Neutrophil (primary cell): ENCODE measurements at regions not wholly inside any gene's neighbourhood (a gene's known extent, or its start where the extent isn't known, plus 50 kb on each side); places are given as distances from the start of the nearest gene placed in this dataset.

Experiments used
- H3K27ac ChIP-seq: fragments of 200-600 bp; sonication (generic); 2 replicates; pipeline ENCODE4 v1.5.1; 2016; ENCODE audit warnings: mild to moderate bottlenecking, moderate library complexity
- H3K27me3 ChIP-seq: fragments of 200-600 bp; sonication (generic); 2 replicates; pipeline ENCODE4 v1.6.0; 2016; ENCODE audit warnings: mild to moderate bottlenecking
- H3K36me3 ChIP-seq: fragments of 200-600 bp; sonication (generic); 2 replicates; pipeline ENCODE4 v1.5.1; 2017
- H3K4me1 ChIP-seq, 2 experiments: fragments of 200-600 bp in 1 of 2; sonication (generic) in 1 of 2; 1 replicate in 1 of 2; 2 replicates in 1 of 2; pipeline versions ENCODE4 v1.5.1 to v1.6.1; 2013 to 2016; ENCODE audit warnings: low read depth in 1 of 2, low read length in 1 of 2, mild to moderate bottlenecking in 1 of 2, moderate library complexity in 1 of 2; ENCODE audit not compliant: control insufficient read depth in 1 of 2, insufficient read depth in 1 of 2
- H3K4me3 ChIP-seq, 2 experiments: fragments of 200-600 bp in 1 of 2; sonication (generic) in 1 of 2; 1 replicate in 1 of 2; 2 replicates in 1 of 2; pipeline ENCODE4 v1.5.1; 2013 to 2016; ENCODE audit warnings: low read depth in 1 of 2, low read length in 1 of 2, mild to moderate bottlenecking in 1 of 2, moderate library complexity in 1 of 2
- H3K9me3 ChIP-seq: fragments of 200-600 bp; sonication (generic); 2 replicates; pipeline ENCODE4 v1.5.1; 2016
- TF ChIP-seq, protein P1 (sequence below): fragments of 200-600 bp; sonication (generic); IDR thresholded peaks from 2 replicates; pipeline ENCODE4 v1.5.1; 2016; ENCODE audit warnings: antibody characterized with exemption

GRCh38 chr20:58153121-58153520 lies 75.3 kb downstream of the ANKRD60 start:
- no peak overlapping the region for H3K27ac ChIP-seq
- TF ChIP-seq, protein P1, sequence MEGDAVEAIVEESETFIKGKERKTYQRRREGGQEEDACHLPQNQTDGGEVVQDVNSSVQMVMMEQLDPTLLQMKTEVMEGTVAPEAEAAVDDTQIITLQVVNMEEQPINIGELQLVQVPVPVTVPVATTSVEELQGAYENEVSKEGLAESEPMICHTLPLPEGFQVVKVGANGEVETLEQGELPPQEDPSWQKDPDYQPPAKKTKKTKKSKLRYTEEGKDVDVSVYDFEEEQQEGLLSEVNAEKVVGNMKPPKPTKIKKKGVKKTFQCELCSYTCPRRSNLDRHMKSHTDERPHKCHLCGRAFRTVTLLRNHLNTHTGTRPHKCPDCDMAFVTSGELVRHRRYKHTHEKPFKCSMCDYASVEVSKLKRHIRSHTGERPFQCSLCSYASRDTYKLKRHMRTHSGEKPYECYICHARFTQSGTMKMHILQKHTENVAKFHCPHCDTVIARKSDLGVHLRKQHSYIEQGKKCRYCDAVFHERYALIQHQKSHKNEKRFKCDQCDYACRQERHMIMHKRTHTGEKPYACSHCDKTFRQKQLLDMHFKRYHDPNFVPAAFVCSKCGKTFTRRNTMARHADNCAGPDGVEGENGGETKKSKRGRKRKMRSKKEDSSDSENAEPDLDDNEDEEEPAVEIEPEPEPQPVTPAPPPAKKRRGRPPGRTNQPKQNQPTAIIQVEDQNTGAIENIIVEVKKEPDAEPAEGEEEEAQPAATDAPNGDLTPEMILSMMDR: no peak
- H3K27me3 ChIP-seq: peaks cover 67% of the 10 kb centered on the region

GRCh38 chr20:58150772-58151171 lies 77.7 kb downstream of the ANKRD60 start:
- no peak overlapping the region for H3K27ac ChIP-seq
- TF ChIP-seq, protein P1: no peak
- no peaks in the 10 kb centered on the region for H3K36me3 ChIP-seq
- no peak overlapping the region for H3K4me3 ChIP-seq
- H3K9me3 ChIP-seq: no peaks in the 10 kb centered on the region
- peaks cover 69% of the 10 kb centered on the region for H3K27me3 ChIP-seq
- H3K4me1 ChIP-seq: no peaks in the 10 kb centered on the region

More at GRCh38 chr20:58153121-58153520, 75.3 kb downstream of the ANKRD60 start:
- H3K4me3 ChIP-seq: no peak overlapping the region
- no peaks in the 10 kb centered on the region for H3K4me1 ChIP-seq
- no peaks in the 10 kb centered on the region for H3K36me3 ChIP-seq
- no peaks in the 10 kb centered on the region for H3K9me3 ChIP-seq

GRCh38 chr20:58149437-58150091 lies 78.9 kb downstream of the ANKRD60 start:
- Histone ChIP-seq H3K9me3 (no peaks in the 10 kb centered on the region), H3K27me3 (peaks cover 62% of the 10 kb centered on the region), H3K27ac (no peak overlapping the region), H3K36me3 (no peaks in the 10 kb centered on the region), H3K4me3 (no peak overlapping the region), H3K4me1 (no peaks in the 10 kb centered on the region)
- TF ChIP-seq, protein P1: no peak

DNA sequence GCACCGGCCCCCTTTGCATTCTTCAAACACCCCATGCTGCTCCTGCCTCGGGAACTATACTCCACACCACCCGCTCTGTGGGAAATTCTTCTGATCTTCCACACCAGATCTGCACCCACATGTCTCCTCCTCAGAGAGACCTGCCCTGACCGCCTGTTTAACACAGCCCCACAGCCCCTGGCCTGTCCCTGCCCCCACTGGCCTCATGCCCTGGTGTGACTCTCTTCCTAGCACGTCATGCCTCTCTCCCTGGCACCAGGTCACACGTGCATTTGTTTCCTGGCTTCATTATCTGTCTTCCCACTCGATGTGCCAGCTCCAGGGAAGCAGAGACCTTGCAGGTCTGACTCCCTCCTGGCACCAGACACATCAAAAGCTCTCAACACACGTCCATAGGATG lies 79.6 kb downstream of the ANKRD60 start:
- no peaks in the 10 kb centered on the region for H3K9me3 ChIP-seq
- H3K27me3 ChIP-seq: peaks cover 57% of the 10 kb centered on the region
- no peak overlapping the region for H3K4me3 ChIP-seq
- no peak overlapping the region for H3K27ac ChIP-seq
- H3K36me3 ChIP-seq: no peaks in the 10 kb centered on the region
- TF ChIP-seq, protein P1: no peak
- H3K4me1 ChIP-seq: no peaks in the 10 kb centered on the region

- H3K27ac ChIP-seq: no peak overlapping the region
- H3K9me3 ChIP-seq: no peaks in the 10 kb centered on the region
- TF ChIP-seq, protein P1: no peak
- no peaks in the 10 kb centered on the region for H3K4me1 ChIP-seq
- no peak overlapping the region for H3K4me3 ChIP-seq
- H3K27me3 ChIP-seq: peaks cover 46% of the 10 kb centered on the region
- no peaks in the 10 kb centered on the region for H3K36me3 ChIP-seq
Observed at GRCh38 chr20:58147628-58148370, 80.7 kb downstream of the ANKRD60 start.
